NCI-H1105 (cell line): ENCODE measurements at regions not wholly inside any gene's neighbourhood (a gene's known extent, or its start where the extent isn't known, plus 50 kb on each side); places are given as distances from the start of the nearest gene placed in this dataset.

ENCODE experiments used
- DNase-seq: peaks from one replicate; lab custom pipeline; 2025; lab: John Stamatoyannopoulos, UW

DNA sequence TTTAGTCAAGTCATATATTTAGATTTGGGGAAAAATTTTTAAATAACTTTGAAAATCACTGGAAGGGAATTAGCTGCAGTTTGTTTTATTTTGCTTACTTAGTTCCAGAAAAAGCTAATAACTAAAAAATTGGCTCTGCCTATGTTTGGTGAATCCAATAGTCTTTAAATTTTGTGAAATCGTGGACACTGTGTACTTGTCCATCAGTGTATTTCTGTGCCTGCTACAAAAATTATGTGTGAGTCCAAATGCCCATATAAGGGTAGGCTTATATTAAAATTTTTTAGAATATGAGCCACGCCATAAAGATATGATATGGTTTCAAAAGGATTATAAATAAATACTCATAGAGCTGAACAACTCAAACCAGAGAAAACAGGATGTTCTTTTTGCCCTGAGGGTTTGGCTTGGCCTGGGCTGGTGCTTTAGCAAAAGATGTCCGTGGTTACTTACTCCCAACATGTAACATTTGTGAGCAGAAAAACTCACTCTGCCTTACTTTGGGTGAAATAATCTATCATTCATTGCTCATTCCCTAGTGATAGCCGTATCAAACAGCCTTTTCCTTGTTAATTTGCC, 133.2 kb upstream of the PRLR start:
- DNase-seq: no peak

DNA sequence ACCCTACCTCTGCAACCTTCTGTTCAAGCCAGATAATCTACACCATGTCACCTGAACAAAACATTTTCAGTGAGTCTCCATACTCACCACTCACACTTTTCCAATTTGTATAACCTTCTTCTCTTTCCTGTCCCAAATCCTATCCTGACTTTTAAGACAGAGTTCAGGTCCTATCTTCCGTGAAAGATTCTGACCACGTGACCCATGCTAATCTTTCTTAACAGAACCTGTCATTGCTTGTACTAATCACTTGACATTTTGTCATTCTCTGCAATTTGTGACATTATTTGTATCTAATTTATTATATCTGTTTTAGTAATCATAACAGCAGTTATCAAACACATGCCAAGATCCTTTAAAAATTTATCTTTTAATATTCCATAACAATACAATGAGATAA, 132.5 kb upstream of the PRLR start:
- no peak for DNase-seq

DNA sequence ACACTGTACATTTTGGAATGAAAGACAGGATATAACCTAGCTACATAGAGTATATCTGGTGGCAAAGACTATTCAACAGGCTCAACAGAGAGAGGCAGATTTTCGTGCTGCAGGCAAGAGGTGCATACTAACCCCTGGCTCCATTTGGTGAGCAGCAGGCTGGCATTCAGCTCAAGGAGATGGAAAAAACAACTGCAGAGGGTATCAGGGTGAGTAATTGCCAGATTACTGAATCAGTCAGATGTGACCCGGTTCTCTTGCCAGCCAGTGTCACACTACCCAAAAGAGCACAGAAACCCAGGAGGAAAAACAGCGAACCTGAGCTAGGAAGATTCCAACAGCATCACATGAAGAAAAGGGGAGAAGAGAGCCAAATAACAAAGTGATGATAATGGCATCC, 130.4 kb upstream of the PRLR start:
- DNase-seq: no peak

DNA sequence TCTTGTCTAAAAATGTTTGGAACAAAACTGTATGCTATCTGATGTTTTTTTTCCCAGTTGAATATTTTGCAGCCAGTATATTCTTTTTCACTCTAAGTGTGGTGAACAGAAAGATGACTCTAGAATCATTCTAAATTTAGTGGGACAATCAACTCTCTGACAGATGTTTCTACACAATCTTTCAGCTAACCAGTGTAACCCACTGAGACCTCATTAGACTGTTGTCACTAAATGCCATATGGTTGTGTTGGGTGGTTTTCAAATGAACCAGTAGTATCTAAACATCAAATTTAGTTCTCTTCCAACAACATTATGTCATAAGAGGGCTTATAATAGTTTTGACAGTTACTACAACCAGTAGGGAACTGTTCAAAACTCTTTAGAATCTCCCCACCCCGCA, 129.6 kb upstream of the PRLR start:
- DNase-seq: no peak

DNA sequence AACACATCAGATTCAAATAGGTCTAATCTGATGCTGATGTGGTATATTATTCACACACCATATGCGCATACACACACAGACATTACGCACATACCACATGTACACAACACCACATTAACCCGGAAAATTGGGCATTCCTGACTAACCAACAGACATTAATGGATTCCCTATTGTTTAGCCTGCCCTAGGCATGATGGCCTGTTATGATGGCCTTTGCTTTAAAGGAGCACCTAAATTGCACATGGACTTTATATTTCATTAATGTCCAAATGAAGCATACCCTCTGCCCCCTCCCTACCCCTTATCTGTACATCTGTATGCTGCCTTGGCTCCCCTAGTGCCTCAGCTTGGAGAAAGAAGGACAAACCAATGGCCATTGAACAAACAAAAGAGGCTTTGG, 127.7 kb upstream of the PRLR start:
- no peak for DNase-seq

DNA sequence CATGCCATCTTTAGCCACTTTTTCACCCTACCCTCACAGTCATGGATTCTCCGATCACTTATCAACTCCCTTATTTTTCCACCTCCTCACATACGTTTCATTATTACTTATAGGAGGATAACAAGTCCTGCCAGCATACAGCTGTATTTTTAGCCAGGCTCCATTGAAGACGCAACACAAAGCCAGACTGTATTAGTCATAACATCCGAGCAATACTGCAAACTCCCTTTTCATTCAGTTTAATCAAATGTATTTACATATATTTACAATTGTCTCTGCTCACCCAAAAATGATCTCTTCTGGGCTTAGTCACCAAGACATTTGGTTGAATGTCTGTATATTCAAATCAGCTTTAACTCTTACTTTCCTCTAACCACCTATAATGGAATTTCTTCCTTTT, 126.4 kb upstream of the PRLR start:
- no peak for DNase-seq

DNA sequence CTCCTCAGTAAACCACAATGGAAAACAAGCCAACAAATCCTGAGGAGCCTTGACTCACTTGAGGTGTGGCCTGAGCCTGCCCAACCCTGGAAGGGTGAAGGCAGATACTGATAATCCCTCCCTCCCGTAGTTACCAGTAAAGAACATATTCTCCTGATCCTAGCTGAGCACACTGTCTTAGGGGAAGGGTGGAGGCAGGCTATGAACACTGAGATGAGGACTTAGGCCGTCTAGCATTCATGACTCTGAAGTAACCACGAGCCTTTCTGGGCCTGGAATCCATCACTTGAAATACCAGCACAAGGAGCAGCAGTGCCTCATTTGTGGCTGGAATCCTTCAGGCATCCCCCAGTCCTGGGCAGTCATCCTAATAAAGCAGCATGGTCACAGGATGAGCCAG, 124.5 kb upstream of the PRLR start:
- no peak for DNase-seq

DNA sequence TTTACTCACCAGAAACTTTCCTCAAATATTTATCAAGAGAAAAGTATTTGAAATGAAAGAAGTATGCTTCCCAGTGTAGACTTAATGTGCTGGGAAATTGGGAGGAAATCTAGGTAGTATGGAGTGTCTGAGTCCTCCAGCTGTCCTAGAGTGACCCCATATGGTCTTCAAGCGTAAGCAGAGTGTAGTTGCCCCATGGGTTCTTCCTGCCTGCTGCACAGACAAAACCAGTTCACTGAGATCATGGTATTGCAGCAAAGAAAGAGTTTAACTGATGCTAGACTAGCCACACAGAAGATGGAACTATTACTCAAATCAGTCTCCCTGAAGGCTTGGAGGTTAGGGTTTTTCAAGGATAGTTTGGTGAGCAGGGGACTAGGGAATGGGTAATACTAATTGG, 114.9 kb upstream of the PRLR start:
- DNase-seq: no peak

DNA sequence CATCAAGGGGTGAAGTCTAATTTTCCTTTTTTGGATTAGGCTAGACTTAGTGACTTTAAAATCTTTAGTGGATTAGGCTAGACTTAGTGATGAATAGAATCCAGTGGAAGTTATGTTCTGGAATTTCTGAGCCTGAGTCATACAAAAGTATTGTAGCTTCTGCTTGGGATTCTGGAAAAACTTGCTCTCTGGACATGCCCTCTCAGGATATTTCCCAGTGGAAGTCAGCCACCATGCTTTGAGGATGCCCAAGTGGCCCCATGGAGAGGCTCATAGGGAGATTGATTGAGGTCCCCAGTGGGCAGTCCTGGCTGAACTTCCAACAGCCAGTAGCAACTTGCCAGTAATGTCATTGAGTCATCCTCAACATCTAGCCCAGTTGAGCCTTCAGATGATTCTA, 112.4 kb upstream of the PRLR start:
- DNase-seq: no peak

DNA sequence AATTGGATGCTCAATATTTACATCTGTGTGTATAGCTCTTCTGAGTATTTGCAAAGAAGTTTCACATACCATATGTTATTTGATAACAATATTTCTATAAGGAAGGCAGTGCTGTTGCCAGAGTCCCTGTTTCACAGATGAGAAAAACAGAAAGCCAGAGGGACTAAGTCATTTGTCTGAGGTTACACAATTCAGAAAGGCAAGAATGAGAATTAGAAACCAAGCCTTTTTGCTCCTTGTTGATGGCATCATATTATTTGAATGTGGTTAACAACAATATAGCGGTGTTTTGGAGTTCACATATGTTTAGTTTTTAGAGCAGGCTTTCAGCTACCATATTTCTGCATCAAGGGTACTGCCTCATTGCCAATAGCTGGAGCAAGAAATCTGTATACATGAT, 110.9 kb upstream of the PRLR start:
- DNase-seq: no peak

DNA sequence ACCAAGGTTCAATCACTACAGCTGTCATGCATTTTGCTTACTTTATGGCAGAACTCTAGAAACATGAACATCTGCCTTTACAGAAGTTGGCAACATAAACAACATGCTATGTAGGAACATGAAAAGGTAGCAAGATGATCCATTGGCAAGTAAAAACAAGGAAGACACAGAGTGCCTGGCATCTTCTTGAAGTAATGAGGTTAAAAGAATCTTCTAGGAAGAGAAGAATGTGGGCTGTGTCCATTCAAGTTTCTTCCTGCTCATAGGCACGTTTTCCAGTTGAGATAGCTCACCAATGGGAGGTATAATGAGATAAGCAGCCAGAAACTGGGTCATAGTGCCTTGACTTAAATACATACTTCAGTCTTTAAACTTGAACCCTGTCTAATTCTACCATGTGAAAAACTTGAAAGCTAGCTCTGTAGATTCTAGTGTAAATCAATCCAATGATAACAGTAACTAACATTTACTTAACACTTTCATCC, 109.4 kb upstream of the PRLR start:
- no peak for DNase-seq

DNA sequence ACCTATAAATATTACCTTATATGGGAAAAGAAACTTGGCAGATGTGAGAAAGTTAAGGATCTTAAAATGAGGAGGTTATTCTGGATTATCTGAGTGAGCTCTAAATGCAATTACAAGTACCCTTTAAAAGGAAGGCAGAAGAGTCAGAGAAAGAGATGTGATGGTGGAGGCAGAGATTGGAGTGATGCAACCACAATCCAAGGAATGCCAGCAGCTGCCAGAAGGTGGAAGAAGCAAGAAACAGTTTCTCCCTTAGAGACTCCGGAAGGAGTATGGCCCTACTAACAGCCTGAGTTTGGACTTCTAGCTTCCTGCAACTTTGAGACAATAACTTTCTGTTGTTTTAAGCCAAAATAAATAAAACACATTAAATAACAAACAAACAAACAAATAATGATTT, 108.7 kb upstream of the PRLR start:
- no peak for DNase-seq

DNA sequence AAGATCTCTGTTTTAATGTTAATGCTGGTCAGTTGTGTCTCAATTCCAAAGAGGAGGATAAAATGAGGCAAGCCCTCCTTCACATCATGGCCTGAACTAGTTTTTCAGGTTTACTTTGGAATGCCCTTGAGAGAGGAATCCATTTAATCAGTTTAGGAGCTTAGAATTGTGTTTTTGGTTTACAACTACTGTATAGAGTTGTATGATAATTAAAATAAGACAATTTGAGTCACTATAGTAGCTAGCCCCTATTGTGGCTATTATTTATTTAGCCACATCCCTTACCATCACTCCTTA, 107.8 kb upstream of the PRLR start:
- DNase-seq: no peak

DNA sequence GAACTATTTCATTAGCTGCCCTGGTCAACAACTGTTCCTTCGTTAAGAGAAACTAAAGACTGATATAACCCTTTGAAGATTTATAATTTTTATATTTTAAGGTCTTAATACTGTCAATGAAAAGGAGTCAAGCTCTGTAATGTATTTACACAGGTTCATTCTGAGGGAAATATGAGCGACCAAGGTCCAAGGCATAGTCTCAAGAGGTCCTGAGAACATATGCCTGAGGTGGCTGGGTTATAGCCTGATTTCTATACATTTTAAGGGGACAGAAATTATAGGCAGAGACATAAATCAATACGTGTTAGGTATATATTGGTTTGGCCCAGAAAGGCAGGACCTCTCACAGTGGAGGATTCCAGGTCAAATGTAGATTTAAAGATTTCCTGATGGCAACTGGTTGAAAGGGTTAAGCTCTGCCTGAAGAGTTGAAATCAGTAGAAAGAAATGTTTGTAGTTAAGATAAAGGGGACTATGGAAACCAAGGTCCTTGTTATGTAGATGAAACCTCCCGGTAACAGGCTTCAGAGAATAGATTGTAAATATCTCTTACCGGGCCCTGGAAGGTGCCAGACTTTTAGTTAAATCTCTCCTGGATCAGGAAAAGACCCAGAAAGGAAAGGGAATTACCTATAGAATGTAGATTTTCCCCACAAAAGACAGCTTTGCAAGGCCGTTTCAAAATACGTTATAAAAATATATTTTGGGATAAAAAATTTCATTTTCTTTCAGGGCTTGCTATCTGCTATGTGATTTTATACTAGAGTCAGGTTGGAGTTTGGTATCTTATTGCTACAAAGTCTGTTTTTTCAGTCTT, 107.3 kb upstream of the PRLR start:
- no peak for DNase-seq

DNA sequence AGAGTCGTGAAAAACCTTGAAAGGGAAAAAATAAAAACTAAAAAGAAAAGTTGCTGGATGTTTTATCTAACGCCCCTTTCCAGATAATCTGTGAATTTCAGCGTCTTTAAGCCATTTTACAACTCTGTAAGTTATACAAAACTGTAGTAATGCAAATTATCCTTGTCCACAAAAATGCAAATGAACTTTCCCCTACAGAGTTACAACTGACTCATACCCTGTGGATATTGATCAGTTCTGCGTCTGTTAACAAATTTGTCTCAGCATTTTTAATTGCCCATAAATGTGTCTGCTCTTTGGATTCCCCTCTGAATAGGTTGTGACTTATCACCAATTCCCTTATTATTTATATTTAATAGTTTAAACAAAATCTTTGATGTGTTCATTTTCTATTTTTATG, 105.9 kb upstream of the PRLR start:
- no peak for DNase-seq

DNA sequence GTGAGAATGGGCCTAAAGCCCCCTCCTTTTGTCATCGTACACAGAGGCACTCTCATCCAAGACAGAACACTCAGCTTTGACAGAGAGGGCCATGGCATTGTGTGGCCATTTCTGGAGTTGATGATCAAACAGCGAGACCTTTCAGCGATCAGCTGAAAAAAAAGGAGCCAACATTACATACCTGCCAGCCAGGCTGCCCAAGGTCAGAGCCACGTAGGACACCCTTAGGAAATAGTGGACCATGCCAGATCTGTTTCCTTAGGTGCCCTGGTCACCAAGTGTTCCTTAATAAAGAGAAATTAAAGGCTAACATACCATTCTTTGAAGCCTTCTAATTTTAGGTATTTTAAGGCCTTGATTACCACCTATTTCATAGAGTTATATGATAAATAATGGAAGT, 105.5 kb upstream of the PRLR start:
- DNase-seq: no peak

DNA sequence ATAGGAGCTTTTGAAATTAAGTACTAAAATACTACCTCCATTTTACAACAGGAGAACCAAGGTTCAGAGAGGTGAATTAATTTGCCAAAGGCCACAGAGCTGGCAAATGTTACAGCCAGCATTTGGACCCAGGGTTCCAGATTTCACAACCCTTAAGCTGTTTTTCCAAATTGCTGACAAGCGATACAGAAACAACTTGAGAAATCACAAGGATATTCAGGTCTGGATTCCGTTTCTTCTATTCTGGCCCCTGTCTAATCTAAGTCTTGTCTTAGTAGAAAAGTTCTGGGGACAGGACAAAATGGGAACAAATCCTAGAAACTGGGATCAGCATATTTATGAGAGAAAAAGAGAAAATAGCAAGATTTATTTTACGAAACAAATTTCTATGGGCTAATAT, 103.1 kb upstream of the PRLR start:
- DNase-seq: no peak

DNA sequence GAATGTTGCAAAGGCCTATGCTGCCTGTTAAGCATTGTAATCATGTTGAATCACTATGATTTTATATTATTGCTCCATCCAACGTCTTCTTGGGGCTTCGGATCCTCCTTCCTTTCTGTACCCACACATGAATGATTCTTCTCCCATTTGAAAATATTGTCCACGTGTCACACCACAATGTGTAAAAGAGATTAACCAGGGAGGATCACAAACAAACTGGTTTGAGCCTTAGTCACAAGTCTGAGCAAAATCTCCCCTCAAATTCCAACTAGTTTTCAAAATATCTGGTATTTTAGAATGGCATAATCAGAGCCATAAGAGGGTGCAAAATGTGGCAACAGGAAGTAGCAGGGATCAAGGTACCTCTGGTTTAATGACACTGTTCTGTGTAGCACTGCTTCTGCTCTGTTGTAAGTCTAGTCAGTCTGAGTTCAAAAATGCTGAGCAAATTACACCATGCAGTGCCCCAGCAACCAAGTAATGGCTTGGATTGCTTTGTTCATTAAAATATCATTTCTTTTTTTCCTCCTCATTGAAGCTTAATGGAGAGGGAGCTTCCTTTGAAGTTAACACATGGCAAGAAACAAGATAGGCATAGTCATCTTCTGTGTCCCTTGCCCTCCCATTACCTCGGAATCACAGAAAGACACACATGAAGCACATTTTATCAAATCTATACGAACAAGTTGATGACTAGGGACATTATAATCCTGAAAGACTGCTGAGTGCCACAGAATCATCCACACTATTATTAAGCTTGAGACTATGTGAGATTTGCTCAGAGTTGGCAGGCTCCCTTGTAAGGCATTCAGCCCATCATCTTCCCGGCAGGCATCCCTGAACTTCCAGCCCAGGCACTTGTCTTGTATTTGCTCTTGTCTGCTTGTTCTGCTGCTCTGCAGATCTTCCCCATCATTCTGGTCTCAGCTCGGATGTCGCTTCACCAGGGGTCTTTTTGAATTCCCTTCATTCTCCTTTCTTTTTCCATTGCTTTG, 102.0 kb upstream of the PRLR start:
- DNase-seq: no peak

DNA sequence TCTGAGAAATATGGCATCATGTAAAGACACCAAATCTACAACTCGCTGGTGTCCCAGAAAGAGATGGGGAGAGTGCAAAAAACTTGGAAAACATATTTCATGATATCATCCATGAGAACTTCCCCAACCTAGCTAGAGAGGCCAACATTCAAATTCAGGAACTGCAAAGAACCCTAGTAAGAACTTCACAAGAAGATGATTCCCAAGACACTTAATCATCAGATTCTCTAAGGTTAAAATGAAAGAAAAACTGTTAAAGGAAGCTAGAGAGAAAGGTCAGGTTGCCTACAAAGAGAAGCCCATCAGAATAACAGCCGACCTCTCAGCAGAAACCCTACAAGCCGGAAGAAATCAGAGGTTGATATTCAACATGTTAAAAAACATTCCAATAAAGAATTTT, 95.5 kb upstream of the PRLR start:
- no peak for DNase-seq

DNA sequence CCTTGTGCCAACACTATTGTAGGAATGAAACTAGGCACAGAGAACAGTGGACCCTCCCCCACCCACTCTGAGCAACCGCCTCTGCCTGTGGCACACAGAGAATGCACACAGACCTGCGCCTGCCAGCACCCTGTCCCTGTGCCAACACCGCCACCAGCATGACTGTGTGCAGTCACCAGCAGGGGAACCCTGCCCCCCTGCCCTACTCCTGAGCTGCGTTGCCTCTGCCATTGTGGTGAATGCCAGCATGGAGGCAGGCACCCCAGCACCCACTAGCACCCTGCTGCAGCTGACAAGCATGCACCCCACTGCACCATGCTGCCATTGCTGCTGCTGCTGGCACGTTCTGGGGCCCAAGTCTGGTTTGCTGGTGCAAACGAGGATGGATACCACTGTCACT, 94.4 kb upstream of the PRLR start:
- no peak for DNase-seq

DNA sequence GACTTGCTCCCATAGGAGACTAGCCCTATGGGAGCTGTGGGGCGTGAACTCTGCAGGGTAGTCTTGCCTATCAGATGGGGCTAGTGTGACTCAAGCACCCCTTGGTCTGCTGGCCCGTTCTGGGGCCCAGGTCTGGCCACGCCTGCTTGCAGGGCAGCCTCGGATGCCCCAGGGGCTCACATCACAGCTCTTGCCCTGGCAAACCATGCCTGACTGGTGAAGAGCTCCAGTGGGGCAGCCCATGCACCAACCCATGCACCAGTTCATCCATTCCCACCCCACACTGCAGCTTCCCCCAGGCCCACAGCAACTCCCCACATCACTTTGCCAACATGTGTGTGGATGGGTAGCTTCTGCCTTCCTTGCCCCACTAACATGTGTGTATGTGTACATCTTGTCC, 93.9 kb upstream of the PRLR start:
- no peak for DNase-seq

DNA sequence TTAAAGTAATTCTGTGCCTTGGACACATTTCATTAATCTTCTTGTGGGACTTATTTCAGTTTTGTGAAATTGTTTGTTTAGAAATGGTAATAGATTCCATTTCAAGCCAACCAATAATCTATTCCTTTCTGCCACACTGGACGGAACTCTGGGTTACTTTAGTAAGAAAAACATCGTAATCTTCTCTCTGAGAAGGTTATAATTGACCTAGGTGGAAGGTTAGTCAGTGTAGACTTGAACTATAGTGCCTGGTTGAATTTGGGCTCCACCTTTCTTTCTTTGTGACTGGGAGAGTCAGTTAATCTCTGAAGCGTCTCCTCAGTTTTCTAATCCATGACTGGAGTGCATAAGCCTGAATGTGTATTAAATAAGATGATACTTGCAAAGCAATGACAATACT, 89.7 kb upstream of the PRLR start:
- no peak for DNase-seq
